Activated B cell treated with CpG ODN at 0.5 μM for 24 hours (primary cell): ENCODE measurements at regions not wholly inside any gene's neighbourhood (a gene's known extent, or its start where the extent isn't known, plus 50 kb on each side); places are given as distances from the start of the nearest gene placed in this dataset.

Experiments
- ATAC-seq: fragments of 200-7000 bp; cut with Tn5 transposase; one replicate; pipeline ENCODE4 v1.10.0; 2021; ENCODE audit warnings: low read depth, mild to moderate bottlenecking, moderate library complexity
- CTCF ChIA-PET: fragments of 350-600 bp; sonication (Branson Sonifier 250); formaldehyde crosslinking; loops from one replicate; lab custom pipeline; 2021; ENCODE audit warnings: antibody characterized with exemption; lab: Charles Lee
- POLR2A ChIA-PET: fragments of 350-600 bp; sonication (Branson Sonifier 250); formaldehyde crosslinking; loops from one replicate; lab custom pipeline; 2021; ENCODE audit warnings: antibody characterized with exemption; lab: Charles Lee
- DNase-seq: peaks from one replicate; pipeline ENCODE4 v3.0.0; 2022
- H3K27ac Mint-ChIP-seq: one replicate; pipeline ENCODE4 v1.8.0; 2020; ENCODE audit warnings: mixed read lengths
- H3K27me3 Mint-ChIP-seq: one replicate; pipeline ENCODE4 v1.8.0; 2021; ENCODE audit warnings: mixed read lengths
- H3K36me3 Mint-ChIP-seq: one replicate; pipeline ENCODE4 v1.8.0; 2021; ENCODE audit warnings: low read depth, mixed read lengths
- H3K4me1 Mint-ChIP-seq: one replicate; pipeline ENCODE4 v1.8.0; 2021; ENCODE audit warnings: mixed read lengths
- H3K4me3 Mint-ChIP-seq: one replicate; pipeline ENCODE4 v1.8.0; 2020; ENCODE audit warnings: mild to moderate bottlenecking, mixed read lengths
- H3K9me3 Mint-ChIP-seq: one replicate; pipeline ENCODE4 v1.8.0; 2020; ENCODE audit warnings: mixed read lengths
- CTCF ChIP-seq: fragments of 200-600 bp; IDR thresholded peaks from one replicate; pipeline ENCODE4 v1.8.0; 2022; ENCODE audit warnings: antibody characterized with exemption, mild to moderate bottlenecking
- intact Hi-C: fragments of 100-400 bp; cut with micrococcal nuclease; formaldehyde crosslinking; loops from one replicate; pipeline ENCODE4 v1.15.1; 2024

DNA sequence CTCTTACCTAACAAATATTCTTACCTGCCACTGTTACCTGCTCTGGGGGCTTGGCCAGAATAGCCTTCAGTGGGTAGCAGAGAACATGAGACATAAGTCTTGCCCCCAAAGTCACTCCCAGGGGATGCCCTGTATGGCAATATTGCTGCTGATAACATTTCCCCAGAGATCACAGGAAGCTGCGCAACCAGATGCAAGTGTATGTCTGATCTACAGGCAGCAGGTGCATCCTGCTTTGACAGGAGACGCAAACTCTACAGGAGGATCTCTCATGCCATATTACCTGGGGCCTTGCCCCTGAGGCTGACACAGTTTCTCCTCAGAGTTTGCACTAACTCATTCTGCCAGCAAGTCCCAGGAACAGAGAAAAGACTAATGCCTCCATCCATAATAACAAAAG, 174.4 kb upstream of the LPP start:
- intact Hi-C loops: loop anchor here (2.0 to 10.0 kb wide), 11 partner anchors 21 to 969 kb away; no protein-coding TSS in a partner anchor
- H3K9me3 Mint-ChIP-seq: peaks cover 3% of the 10 kb centered on the region
- ATAC-seq (peak; percentile 74), DNase-seq (peak; percentile 38)
- TF ChIP-seq CTCF: no peak
- H3K27ac Mint-ChIP-seq: peak overlapping the region; percentile 91
- H3K4me3 Mint-ChIP-seq: peak overlapping the region; percentile 54
- peaks cover 5% of the 10 kb centered on the region for H3K27me3 Mint-ChIP-seq
- no peaks in the 10 kb centered on the region for H3K36me3 Mint-ChIP-seq
- H3K4me1 Mint-ChIP-seq: peaks cover 73% of the 10 kb centered on the region
- POLR2A ChIA-PET: interaction anchor here (0.6 to 2.0 kb wide), 12 partner anchors 20 to 605 kb away, joined by 3 to 8 read pairs (median 3); partner anchors contain the start of gene BCL6
- CTCF ChIA-PET: interaction anchor here (1.0 to 2.7 kb wide), 3 partner anchors 234 to 975 kb away, joined by 3 to 7 read pairs (median 7); partner anchors contain the start of gene BCL6

DNA sequence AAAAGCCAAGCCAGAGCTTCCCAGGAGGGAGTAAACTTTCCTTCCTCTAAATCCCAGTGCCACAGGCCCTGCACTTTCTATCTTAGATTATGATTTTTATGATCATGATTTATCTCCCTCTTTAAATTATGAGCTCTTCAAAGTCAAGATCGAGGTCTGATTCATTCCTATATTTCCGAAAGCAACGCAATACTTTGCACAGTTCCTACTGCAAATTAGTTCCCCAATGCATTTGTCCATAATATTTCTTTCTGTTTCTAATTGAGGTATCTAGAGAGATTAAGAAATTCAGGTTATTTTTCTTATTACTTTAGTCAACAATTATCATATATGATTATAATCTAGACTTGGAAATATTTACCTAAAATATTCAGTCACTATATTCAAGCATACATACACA, 173.1 kb upstream of the LPP start:
- H3K36me3 Mint-ChIP-seq: no peaks in the 10 kb centered on the region
- peak overlapping the region; percentile 35 for H3K27ac Mint-ChIP-seq
- CTCF ChIA-PET: no interaction called here
- no peak for TF ChIP-seq CTCF
- peak overlapping the region; percentile 35 for H3K4me3 Mint-ChIP-seq
- POLR2A ChIA-PET: interaction anchor here (1.4 kb wide), 2 partner anchors 172 to 238 kb away, joined by 3 to 4 read pairs; no protein-coding TSS in a partner anchor
- peaks cover 3% of the 10 kb centered on the region for H3K27me3 Mint-ChIP-seq
- H3K4me1 Mint-ChIP-seq: peaks cover 60% of the 10 kb centered on the region
- intact Hi-C loops: no loop called here
- ATAC-seq: no peak
- DNase-seq: no peak
- peaks cover 3% of the 10 kb centered on the region for H3K9me3 Mint-ChIP-seq

DNA sequence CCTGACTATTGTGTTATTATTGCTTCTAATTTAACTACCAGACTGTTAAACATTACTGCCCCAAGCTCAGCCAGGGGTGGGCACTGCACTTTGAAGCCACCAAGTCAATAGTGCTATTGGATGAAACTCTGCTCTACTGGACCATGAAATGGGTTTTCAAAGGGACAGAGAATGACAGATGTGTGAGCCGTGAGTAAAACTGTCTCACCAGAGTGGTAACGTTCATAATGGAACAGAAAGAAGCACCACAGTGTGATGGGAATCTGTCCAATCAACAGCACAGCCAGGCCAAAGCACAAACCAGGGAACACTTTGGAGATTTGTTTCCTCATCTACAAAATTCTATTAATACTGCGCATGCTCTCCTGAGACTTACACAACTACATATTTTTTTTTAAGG, 171.8 kb upstream of the LPP start:
- ChIA-PET POLR2A (interaction anchor here (0.5 to 1.1 kb wide), 2 partner anchors 234 to 459 kb away, joined by 3 to 4 read pairs; no protein-coding TSS in a partner anchor), CTCF (no interaction called here)
- no peak overlapping the region for H3K27ac Mint-ChIP-seq

GRCh38 chr3:187983484-187984124, 170.4 kb upstream of the LPP start:
- DNase-seq (no peak), ATAC-seq (no peak)
- no peaks in the 10 kb centered on the region for H3K9me3 Mint-ChIP-seq
- H3K27me3 Mint-ChIP-seq: peaks cover 11% of the 10 kb centered on the region
- no peak overlapping the region for H3K4me3 Mint-ChIP-seq
- no peaks in the 10 kb centered on the region for H3K36me3 Mint-ChIP-seq
- POLR2A ChIA-PET: interaction anchor here (0.7 to 1.1 kb wide), 3 partner anchors 16 to 253 kb away, joined by 3 to 4 read pairs (median 3); no protein-coding TSS in a partner anchor
- no peak for TF ChIP-seq CTCF
- peaks cover 49% of the 10 kb centered on the region for H3K4me1 Mint-ChIP-seq
- CTCF ChIA-PET: no interaction called here
- intact Hi-C loops: no loop called here
- no peak overlapping the region for H3K27ac Mint-ChIP-seq

More for the DNA sequence above, 171.8 kb upstream of the LPP start:
- intact Hi-C loops: no loop called here
- peaks cover 61% of the 10 kb centered on the region for H3K4me1 Mint-ChIP-seq
- no peak for TF ChIP-seq CTCF
- H3K4me3 Mint-ChIP-seq: no peak overlapping the region
- no peaks in the 10 kb centered on the region for H3K36me3 Mint-ChIP-seq
- no peak for ATAC-seq
- peaks cover 8% of the 10 kb centered on the region for H3K27me3 Mint-ChIP-seq
- no peak for DNase-seq
- H3K9me3 Mint-ChIP-seq: peaks cover 3% of the 10 kb centered on the region

DNA sequence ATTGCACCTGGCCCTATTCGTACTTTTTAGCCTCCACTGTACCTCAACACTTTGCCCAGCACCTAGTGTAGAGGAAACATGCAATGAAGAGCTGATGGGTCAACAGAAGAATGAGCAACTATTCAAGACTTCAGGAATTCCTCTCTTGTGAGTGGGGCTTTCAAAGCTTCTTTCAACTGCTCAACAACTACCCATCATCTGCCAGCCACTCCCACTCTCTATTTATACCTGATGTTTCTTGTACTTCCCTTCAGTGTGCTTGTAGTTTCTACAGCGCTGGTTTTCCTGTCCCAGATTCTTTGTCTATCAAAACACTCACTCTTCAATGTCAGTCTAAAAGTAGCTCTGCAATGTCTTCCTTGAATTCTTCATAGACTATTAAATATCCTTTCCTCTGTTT, 168.3 kb upstream of the LPP start:
- POLR2A ChIA-PET: interaction anchor here (0.8 kb wide), 1 partner anchor 168 kb away, joined by 3 read pairs; the partner anchor contains the start of gene LPP
- no peak for TF ChIP-seq CTCF
- CTCF ChIA-PET: no interaction called here
- ATAC-seq: no peak
- no peaks in the 10 kb centered on the region for H3K9me3 Mint-ChIP-seq
- no peak overlapping the region for H3K27ac Mint-ChIP-seq
- H3K4me1 Mint-ChIP-seq: peaks cover 29% of the 10 kb centered on the region
- peaks cover 11% of the 10 kb centered on the region for H3K27me3 Mint-ChIP-seq
- H3K36me3 Mint-ChIP-seq: no peaks in the 10 kb centered on the region
- H3K4me3 Mint-ChIP-seq: no peak overlapping the region
- intact Hi-C loops: loop anchor here (5.0 kb wide), 1 partner anchor 322 kb away; no protein-coding TSS in a partner anchor
- no peak for DNase-seq
